Thyroid gland (tissue), 4 donors: ENCODE measurements at regions not wholly inside any gene's neighbourhood (a gene's known extent, or its start where the extent isn't known, plus 50 kb on each side); places are given as distances from the start of the nearest gene placed in this dataset.

ENCODE experiments used
- DNase-seq, 2 donors: peaks; one replicate each; pipeline ENCODE4 v3.0.0-alpha.2; 2019
- H3K27ac ChIP-seq, 3 donors: fragments of 200-600 bp; sonication (generic); 1 replicate in 2 of 3; 2 replicates in 1 of 3; pipeline ENCODE4 v1.5.1; 2016 to 2019; ENCODE audit warnings: mild to moderate bottlenecking in 1 of 3, moderate library complexity in 1 of 3
- H3K27me3 ChIP-seq: fragments of 200-600 bp; sonication (generic); one replicate; pipeline ENCODE4 v1.5.1; 2019
- H3K36me3 ChIP-seq, 2 donors: fragments of 200-600 bp; sonication (generic); one replicate each; pipeline ENCODE4 v1.5.1; 2016 to 2019
- H3K4me1 ChIP-seq, 2 donors: fragments of 200-600 bp; sonication (generic); one replicate each; pipeline ENCODE4 v1.5.1; 2017 to 2019
- H3K4me3 ChIP-seq, 3 donors: fragments of 200-600 bp; sonication (generic); replicated peaks in 1 of 3; 1 replicate in 2 of 3; 2 replicates in 1 of 3; pipeline ENCODE4 v1.5.1; 2016; ENCODE audit warnings: mild to moderate bottlenecking in 1 of 3
- H3K9me3 ChIP-seq: fragments of 200-600 bp; sonication (generic); one replicate; pipeline ENCODE4 v1.5.1; 2017
- POLR2A ChIP-seq, 2 donors: fragments of 450-650 bp; IDR thresholded peaks; one replicate each; pipeline ENCODE4 v1.6.1; 2017; ENCODE audit warnings: antibody characterized with exemption in 2 of 2, mild to moderate bottlenecking in 2 of 2, moderate library complexity in 1 of 2
- WGBS, 2 donors: methylation state at CpG; one replicate each; pipeline ENCODE4 v1.1.5; 2017; 5-methylcytosine and 5-hydroxymethylcytosine counted together
- intact Hi-C: fragments of 100-400 bp; cut with DNase I; formaldehyde crosslinking; loops from one replicate; pipeline ENCODE4 v1.15.1; 2023
- TF ChIP-seq, protein P1 (sequence below), 6 experiments: fragments of 200-600 bp in 3 of 6; fragments of 450-650 bp in 3 of 6; sonication (generic) in 3 of 6; IDR thresholded peaks; one replicate each; pipeline ENCODE4 v1.5.1; 2016 to 2019; ENCODE audit warnings: antibody characterized with exemption in 6 of 6, mild to moderate bottlenecking in 2 of 6, inconsistent platforms in 1 of 6, moderate library complexity in 1 of 6

GRCh38 chr13:70835371-70835770, 727.1 kb upstream of the KLHL1 start:
- no peak for DNase-seq
- Histone ChIP-seq H3K9me3 (no peaks in the 10 kb centered on the region), H3K36me3 (no peaks in the 10 kb centered on the region), H3K4me3 (no peak overlapping the region), H3K4me1 (no peaks in the 10 kb centered on the region), H3K27ac (no peak overlapping the region), H3K27me3 (no peaks in the 10 kb centered on the region)
- intact Hi-C loops: no loop called here
- TF ChIP-seq, protein P1, sequence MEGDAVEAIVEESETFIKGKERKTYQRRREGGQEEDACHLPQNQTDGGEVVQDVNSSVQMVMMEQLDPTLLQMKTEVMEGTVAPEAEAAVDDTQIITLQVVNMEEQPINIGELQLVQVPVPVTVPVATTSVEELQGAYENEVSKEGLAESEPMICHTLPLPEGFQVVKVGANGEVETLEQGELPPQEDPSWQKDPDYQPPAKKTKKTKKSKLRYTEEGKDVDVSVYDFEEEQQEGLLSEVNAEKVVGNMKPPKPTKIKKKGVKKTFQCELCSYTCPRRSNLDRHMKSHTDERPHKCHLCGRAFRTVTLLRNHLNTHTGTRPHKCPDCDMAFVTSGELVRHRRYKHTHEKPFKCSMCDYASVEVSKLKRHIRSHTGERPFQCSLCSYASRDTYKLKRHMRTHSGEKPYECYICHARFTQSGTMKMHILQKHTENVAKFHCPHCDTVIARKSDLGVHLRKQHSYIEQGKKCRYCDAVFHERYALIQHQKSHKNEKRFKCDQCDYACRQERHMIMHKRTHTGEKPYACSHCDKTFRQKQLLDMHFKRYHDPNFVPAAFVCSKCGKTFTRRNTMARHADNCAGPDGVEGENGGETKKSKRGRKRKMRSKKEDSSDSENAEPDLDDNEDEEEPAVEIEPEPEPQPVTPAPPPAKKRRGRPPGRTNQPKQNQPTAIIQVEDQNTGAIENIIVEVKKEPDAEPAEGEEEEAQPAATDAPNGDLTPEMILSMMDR (IDR thresholded peaks at IDR 0.05): no peak
- no peak for TF ChIP-seq POLR2A (IDR thresholded peaks at IDR 0.05)
- WGBS, 2 donors: 91 to 92% methylated on average over 1 of the region's 1 CpG

GRCh38 chr13:70829748-70830147, 721.5 kb upstream of the KLHL1 start:
- no peak for DNase-seq
- Histone ChIP-seq H3K4me1 (no peaks in the 10 kb centered on the region), H3K27me3 (no peaks in the 10 kb centered on the region), H3K9me3 (no peaks in the 10 kb centered on the region), H3K36me3 (no peaks in the 10 kb centered on the region), H3K4me3 (no peak overlapping the region), H3K27ac (no peak overlapping the region)
- TF ChIP-seq POLR2A (IDR thresholded peaks at IDR 0.05): no peak
- TF ChIP-seq, protein P1 (IDR thresholded peaks at IDR 0.05): no peak
- 84 to 88% methylated on average over 4 of the region's 4 CpGs for WGBS, 2 donors
- intact Hi-C loops: no loop called here

- intact Hi-C loops: no loop called here
- TF ChIP-seq, protein P1 (IDR thresholded peaks at IDR 0.05): no peak
- no peak for TF ChIP-seq POLR2A (IDR thresholded peaks at IDR 0.05)
- DNase-seq: no peak
- WGBS, 2 donors: 79 to 87% methylated on average over 2 of the region's 2 CpGs
- Histone ChIP-seq H3K4me3 (no peak overlapping the region), H3K27me3 (no peaks in the 10 kb centered on the region), H3K9me3 (no peaks in the 10 kb centered on the region), H3K36me3 (no peaks in the 10 kb centered on the region), H3K27ac (no peak overlapping the region), H3K4me1 (no peaks in the 10 kb centered on the region)
Observed at GRCh38 chr13:70817576-70817975, 709.3 kb upstream of the KLHL1 start.

DNA sequence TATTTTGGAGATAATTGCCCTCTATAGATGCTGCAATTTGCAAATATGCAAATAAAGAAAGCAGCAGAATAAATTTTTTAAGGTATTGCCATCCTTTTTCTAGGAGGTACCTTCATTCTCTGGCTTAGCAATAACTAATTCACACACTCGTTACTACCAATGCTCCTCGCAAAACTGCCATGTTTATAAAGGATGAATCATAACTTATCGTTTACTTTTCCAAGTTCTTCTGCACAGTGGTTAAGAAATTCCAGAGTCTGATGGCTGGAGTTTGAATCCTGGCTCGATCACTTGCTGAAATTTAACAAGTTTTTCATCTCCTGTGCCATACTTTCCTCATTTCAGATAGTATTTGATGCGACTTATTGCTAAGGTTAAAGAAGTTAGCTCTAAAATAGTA, 708.6 kb upstream of the KLHL1 start:
- H3K27me3 ChIP-seq: no peaks in the 10 kb centered on the region
- intact Hi-C loops: no loop called here
- H3K27ac ChIP-seq: no peak overlapping the region
- 86 to 92% methylated on average over 5 of the region's 5 CpGs for WGBS, 2 donors
- no peaks in the 10 kb centered on the region for H3K4me1 ChIP-seq
- H3K36me3 ChIP-seq: no peaks in the 10 kb centered on the region
- TF ChIP-seq POLR2A (IDR thresholded peaks at IDR 0.05): no peak
- TF ChIP-seq, protein P1 (IDR thresholded peaks at IDR 0.05): no peak
- no peak overlapping the region for H3K4me3 ChIP-seq
- no peak for DNase-seq
- H3K9me3 ChIP-seq: no peaks in the 10 kb centered on the region

DNA sequence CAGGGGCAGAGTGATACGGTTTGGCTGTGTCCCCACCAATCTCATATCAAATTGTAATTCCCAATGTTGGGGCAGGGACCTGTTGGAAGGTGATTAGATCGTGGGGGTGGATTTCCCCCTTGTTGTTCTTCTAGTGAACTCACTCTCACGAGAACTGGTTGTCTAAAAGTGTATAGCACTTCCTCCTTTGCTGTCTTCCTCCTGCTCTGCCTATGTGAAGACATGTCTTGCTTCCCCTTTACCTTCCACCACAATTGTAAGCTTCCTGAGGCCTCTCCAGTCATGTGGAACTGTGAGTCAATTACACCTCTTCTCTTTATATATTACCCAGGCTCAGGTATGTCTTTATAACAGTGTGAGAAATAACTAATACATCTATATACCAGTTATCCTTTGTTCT, 706.4 kb upstream of the KLHL1 start:
- H3K4me1 ChIP-seq: no peaks in the 10 kb centered on the region
- 69 to 81% methylated on average over 3 of the region's 3 CpGs for WGBS, 2 donors
- no peak overlapping the region for H3K4me3 ChIP-seq
- no peak for DNase-seq
- no peaks in the 10 kb centered on the region for H3K36me3 ChIP-seq
- intact Hi-C loops: no loop called here
- H3K27me3 ChIP-seq: no peaks in the 10 kb centered on the region
- H3K9me3 ChIP-seq: no peaks in the 10 kb centered on the region
- TF ChIP-seq, protein P1 (IDR thresholded peaks at IDR 0.05): no peak
- TF ChIP-seq POLR2A (IDR thresholded peaks at IDR 0.05): no peak
- no peak overlapping the region for H3K27ac ChIP-seq
